SK-N-SH (cell line): ENCODE measurements at regions not wholly inside any gene's neighbourhood (a gene's known extent, or its start where the extent isn't known, plus 50 kb on each side); places are given as distances from the start of the nearest gene placed in this dataset.

Experiments
- CTCF ChIA-PET: fragments of 300-600, 350-600 bp; formaldehyde crosslinking; extraction: SDS; loops from one replicate; lab custom pipeline; 2021; lab: Yijun Ruan, JAX
- POLR2A ChIA-PET: fragments of 350-600 bp; sonication (Branson Sonifier 250); formaldehyde crosslinking; extraction: SDS; loops from one replicate; lab custom pipeline; 2020; ENCODE audit warnings: antibody characterized with exemption, inconsistent platforms; lab: Yijun Ruan, JAX
- DNase-seq: peaks from one replicate; pipeline ENCODE4 v3.0.0; 2012
- H2AFZ ChIP-seq: fragments of 200-600 bp; sonication (generic); 2 replicates; pipeline ENCODE4 v1.8.1; 2016; ENCODE audit warnings: antibody characterized with exemption, mild to moderate bottlenecking, low read depth
- H3F3A ChIP-seq: fragments of 200-600 bp; sonication (generic); replicated peaks from 2 replicates; pipeline ENCODE3; 2016; ENCODE audit warnings: antibody characterized with exemption, mild to moderate bottlenecking; ENCODE audit not compliant: insufficient read depth
- H3K27ac ChIP-seq, 2 experiments: fragments of 200-500 bp in 1 of 2; fragments of 200-600 bp in 1 of 2; sonication (Bioruptor generic) in 1 of 2; sonication (generic), shearing (Covaris generic) in 1 of 2; 2 replicates each; pipeline versions ENCODE4 v1.5.1 to v1.6.1; 2014 to 2016; ENCODE audit warnings: low read depth in 2 of 2, inconsistent platforms in 1 of 2, low read length in 1 of 2, mild to moderate bottlenecking in 1 of 2, mixed read lengths in 1 of 2
- H3K27me3 ChIP-seq: fragments of 200-600 bp; sonication (generic), shearing (Covaris generic); 2 replicates; pipeline ENCODE4 v1.6.1; 2016; ENCODE audit warnings: mixed run types; ENCODE audit not compliant: insufficient read depth
- H3K36me3 ChIP-seq, 2 experiments: fragments of 200-500 bp in 1 of 2; fragments of 200-600 bp in 1 of 2; sonication (Bioruptor generic) in 1 of 2; sonication (generic) in 1 of 2; replicated peaks in 1 of 2; 2 replicates each; pipeline versions ENCODE3 to v1.5.1; 2014 to 2016; ENCODE audit warnings: low read length in 1 of 2, mild to moderate bottlenecking in 1 of 2; ENCODE audit not compliant: insufficient read depth in 2 of 2, control insufficient read depth in 1 of 2
- H3K4me1 ChIP-seq, 2 experiments: fragments of 200-500 bp in 1 of 2; fragments of 200-600 bp in 1 of 2; sonication (Bioruptor generic) in 1 of 2; sonication (generic), shearing (Covaris generic) in 1 of 2; 2 replicates each; pipeline versions ENCODE4 v1.5.1 to v1.6.1; 2014 to 2016; ENCODE audit warnings: low read depth in 1 of 2, low read length in 1 of 2, mixed run types in 1 of 2; ENCODE audit not compliant: insufficient read depth in 2 of 2, control insufficient read depth in 1 of 2
- H3K4me2 ChIP-seq: fragments of 200-600 bp; sonication (generic), shearing (Covaris generic); 2 replicates; pipeline ENCODE4 v1.6.1; 2017; ENCODE audit warnings: mixed run types
- H3K4me3 ChIP-seq, 2 experiments: fragments of 200-500 bp in 1 of 2; fragments of 200-600 bp in 1 of 2; sonication (Bioruptor generic) in 1 of 2; sonication (generic), shearing (Covaris generic) in 1 of 2; 2 replicates each; pipeline versions ENCODE4 v1.5.1 to v1.8.1; 2014 to 2016; ENCODE audit warnings: low read depth in 2 of 2, inconsistent platforms in 1 of 2, low read length in 1 of 2, mild to moderate bottlenecking in 1 of 2, mixed read lengths in 1 of 2, moderate library complexity in 1 of 2
- H3K79me2 ChIP-seq: fragments of 200-600 bp; sonication (generic); 2 replicates; pipeline ENCODE4 v1.8.1; 2017; ENCODE audit warnings: mild to moderate bottlenecking; ENCODE audit not compliant: insufficient read depth
- H3K9ac ChIP-seq: fragments of 200-600 bp; sonication (generic); 2 replicates; pipeline ENCODE4 v1.6.1; 2017; ENCODE audit warnings: mixed run types
- H3K9me2 ChIP-seq: fragments of 200-600 bp; sonication (generic); 2 replicates; pipeline ENCODE4 v1.6.1; 2017; ENCODE audit warnings: mixed run types
- H3K9me3 ChIP-seq: fragments of 200-600 bp; sonication (generic); 2 replicates; pipeline ENCODE4 v1.6.1; 2017; ENCODE audit warnings: mixed run types, mild to moderate bottlenecking, moderate library complexity
- H4K20me1 ChIP-seq: fragments of 200-600 bp; sonication (generic); 2 replicates; pipeline ENCODE4 v1.6.1; 2017; ENCODE audit warnings: mild to moderate bottlenecking, mixed run types; ENCODE audit not compliant: insufficient read depth
- CTCF ChIP-seq: fragments of 200-600 bp; sonication (generic); IDR thresholded peaks from 2 replicates; pipeline ENCODE4 v1.6.1; 2017; ENCODE audit warnings: antibody characterized with exemption, mild to moderate bottlenecking, moderate library complexity
- EZH2phosphoT487 ChIP-seq: fragments of 200-600 bp; sonication (generic); IDR thresholded peaks from 2 replicates; pipeline ENCODE4 v1.6.1; 2017; ENCODE audit warnings: low read depth, mixed run types, mild to moderate bottlenecking, antibody characterized with exemption, moderate library complexity, borderline replicate concordance
- FOSL2 ChIP-seq: IDR thresholded peaks from 2 replicates; pipeline ENCODE4 v1.4.0; 2012; ENCODE audit warnings: low read depth, mild to moderate bottlenecking, moderate library complexity, borderline replicate concordance
- FOXJ3 ChIP-seq: sonication (generic); formaldehyde crosslinking; IDR thresholded peaks from 2 replicates; pipeline ENCODE4 v1.5.1; 2020; ENCODE audit warnings: mild to moderate bottlenecking, missing genetic modification reagents
- FOXM1 ChIP-seq: IDR thresholded peaks from 2 replicates; pipeline ENCODE4 v1.4.0; 2012; ENCODE audit warnings: low read depth, mild to moderate bottlenecking
- GATA2 ChIP-seq: sonication (generic); formaldehyde crosslinking; IDR thresholded peaks from 2 replicates; pipeline ENCODE4 v1.5.0; 2020; ENCODE audit warnings: mild to moderate bottlenecking, missing genetic modification reagents
- MEF2A ChIP-seq: IDR thresholded peaks from 2 replicates; pipeline ENCODE4 v1.4.0; 2012; ENCODE audit warnings: low read depth, borderline replicate concordance
- NFIC ChIP-seq: IDR thresholded peaks from 2 replicates; pipeline ENCODE4 v1.4.0; 2012; ENCODE audit warnings: borderline replicate concordance
- RAD21 ChIP-seq: IDR thresholded peaks from 2 replicates; pipeline ENCODE4 v1.6.1; 2012; ENCODE audit warnings: mild to moderate bottlenecking, low read length
- REST ChIP-seq: IDR thresholded peaks from 2 replicates; pipeline ENCODE4 v1.6.1; 2012; ENCODE audit warnings: mild to moderate bottlenecking, low read depth, low read length, moderate library complexity
- RXRA ChIP-seq: IDR thresholded peaks from 2 replicates; pipeline ENCODE4 v1.4.0; 2012; ENCODE audit warnings: low read depth, mild to moderate bottlenecking, borderline replicate concordance
- SIN3A ChIP-seq: IDR thresholded peaks from 2 replicates; pipeline ENCODE4 v1.6.1; 2012; ENCODE audit warnings: low read depth, mild to moderate bottlenecking, low read length, moderate library complexity, borderline replicate concordance
- SMC3 ChIP-seq: IDR thresholded peaks from 2 replicates; pipeline ENCODE4 v1.6.1; 2012; ENCODE audit warnings: low read depth, low read length, improper control_type of control experiment
- TAF1 ChIP-seq: IDR thresholded peaks from 2 replicates; pipeline ENCODE4 v1.6.1; 2012; ENCODE audit warnings: low read depth, mild to moderate bottlenecking, low read length, moderate library complexity, borderline replicate concordance
- TCF12 ChIP-seq: IDR thresholded peaks from 2 replicates; pipeline ENCODE4 v1.4.0; 2012
- TEAD4 ChIP-seq: IDR thresholded peaks from 2 replicates; pipeline ENCODE4 v1.4.0; 2012; ENCODE audit warnings: mild to moderate bottlenecking, borderline replicate concordance; ENCODE audit not compliant: insufficient read depth
- USF2 ChIP-seq: fragments of 150-350 bp; IDR thresholded peaks from 2 replicates; pipeline ENCODE4 v1.6.1; 2017; ENCODE audit warnings: antibody characterized with exemption, low read length, low read depth, borderline replicate concordance
- ZBTB33 ChIP-seq: IDR thresholded peaks from 2 replicates; pipeline ENCODE4 v1.4.0; 2012; ENCODE audit warnings: low read depth, borderline replicate concordance
- WGBS: methylation state at CpG from one replicate; pipeline ENCODE4 v1.1.6; 2017; ENCODE audit warnings: low lambda C conversion rate; 5-methylcytosine and 5-hydroxymethylcytosine counted together

- peak; percentile 60 for DNase-seq
- ChIA-PET POLR2A (interaction anchor here (0.8 kb wide), 1 partner anchor 12 kb away, joined by 3 read pairs; no protein-coding TSS in a partner anchor), CTCF (interaction anchor here (0.6 to 3.2 kb wide), 34 partner anchors 10 to 998 kb away, joined by 3 to 45 read pairs (median 4); partner anchors contain the start of genes DCDC1 and DNAJC24)
- Histone ChIP-seq H3K79me2 (no peaks in the 10 kb centered on the region), H3K27me3 (peaks cover 8% of the 10 kb centered on the region; the same call in 1 of the 2 replicates), H3K4me2 (no peak overlapping the region), H3K27ac (no peak overlapping the region), H2AFZ (no peak overlapping the region), H3F3A (no peaks in the 10 kb centered on the region), H3K9me2 (no peaks in the 10 kb centered on the region), H3K4me3 (peak overlapping the region in 1 of 2 experiments; percentile 53; a peak in 1 of 4 replicates), H3K9ac (no peak overlapping the region), H3K4me1 (no peaks in the 10 kb centered on the region; a peak in 1 of 4 replicates)
- WGBS, result 29% methylated on average over 12 of the region's 15 CpGs
- TF ChIP-seq FOXM1 (no peak), EZH2phosphoT487 (no peak), FOSL2 (no peak), NFIC (no peak), RXRA (no peak), RAD21 (peak; percentile 64), TEAD4 (no peak), CTCF (peak; percentile 73), SMC3 (peak; percentile 57), TCF12 (no peak)
- TF ChIP-seq, all 33 proteins: peak for 3
- no peaks in the 10 kb centered on the region for H3K36me3 ChIP-seq
- H3K9me3 ChIP-seq, result no peaks in the 10 kb centered on the region
- H4K20me1 ChIP-seq, result no peaks in the 10 kb centered on the region
Measured at GRCh38 chr11:31958076-31958735, 132.7 kb upstream of the RCN1 start.

GRCh38 chr11:31957674-31958073 is 133.2 kb upstream of the RCN1 start:
- Histone ChIP-seq H4K20me1 (no peaks in the 10 kb centered on the region), H3K9me2 (no peaks in the 10 kb centered on the region), H3K4me1 (no peaks in the 10 kb centered on the region; a peak in 1 of 4 replicates), H3K27ac (no peak overlapping the region), H3K4me3 (no peak overlapping the region), H3K27me3 (peaks cover 8% of the 10 kb centered on the region; the same call in 1 of the 2 replicates), H3K9ac (no peak overlapping the region), H3K79me2 (no peaks in the 10 kb centered on the region), H2AFZ (no peak overlapping the region), H3K9me3 (no peaks in the 10 kb centered on the region), H3K36me3 (no peaks in the 10 kb centered on the region), H3K4me2 (no peak overlapping the region), H3F3A (no peaks in the 10 kb centered on the region)
- ChIA-PET CTCF (interaction anchor here (0.9 to 3.2 kb wide), 29 partner anchors 10 to 997 kb away, joined by 3 to 45 read pairs (median 4); partner anchors contain the start of genes DCDC1 and DNAJC24), POLR2A (interaction anchor here (0.8 kb wide), 1 partner anchor 12 kb away, joined by 3 read pairs; no protein-coding TSS in a partner anchor)
- DNase-seq, result no peak
- WGBS, result 68% methylated on average over 7 of the region's 7 CpGs
- TF ChIP-seq TAF1 (no peak), USF2 (no peak), ZBTB33 (no peak), MEF2A (no peak), FOXJ3 (CRISPR knock-in tag) (no peak), SIN3A (no peak), RAD21 (no peak), FOXM1 (no peak), REST (no peak), GATA2 (no peak)
